ENCODE measurements at regions not wholly inside any gene's neighbourhood (a gene's known extent, or its start where the extent isn't known, plus 50 kb on each side); places are given as distances from the start of the nearest gene placed in this dataset.

- TF ChIP-seq POLR2AphosphoS5 (IDR thresholded peaks at IDR 0.05; ENCODE audit: low read depth, low read length): no peak
- TF ChIP-seq POLR2A (IDR thresholded peaks at IDR 0.05; ENCODE audit: low read depth, low read length): no peak
These were observed 78.4 kb downstream of the KATNIP start for GRCh38 chr16:27628241-27628942.

All from GM12892 (cell line).